HEK293 (cell line): ENCODE measurements at regions not wholly inside any gene's neighbourhood (a gene's known extent, or its start where the extent isn't known, plus 50 kb on each side); places are given as distances from the start of the nearest gene placed in this dataset.

Experiments used
- CTCF ChIA-PET: fragments of 350-600 bp; formaldehyde crosslinking; extraction: SDS; loops from one replicate; lab custom pipeline; 2021; ENCODE audit warnings: antibody characterized with exemption; lab: Yijun Ruan, JAX
- POLR2A ChIA-PET: fragments of 300-600 bp; formaldehyde crosslinking; extraction: SDS; loops from one replicate; lab custom pipeline; 2020; ENCODE audit warnings: antibody characterized with exemption, inconsistent platforms; lab: Yijun Ruan, JAX
- H3K27ac ChIP-seq: fragments of 200-500 bp; sonication (Bioruptor generic); 2 replicates; pipeline ENCODE4 v1.5.1; 2014; ENCODE audit warnings: low read depth, low read length, control low read depth, inconsistent platforms; ENCODE audit errors: extremely low read depth
- H3K36me3 ChIP-seq, 2 experiments: fragments of 200-500 bp in 1 of 2; sonication (Bioruptor generic) in 1 of 2; 1 replicate in 1 of 2; 2 replicates in 1 of 2; pipeline ENCODE4 v1.5.1; 2014 to 2017; ENCODE audit warnings: inconsistent platforms in 2 of 2, low read length in 2 of 2; ENCODE audit not compliant: control insufficient read depth in 2 of 2, insufficient read depth in 1 of 2
- H3K4me1 ChIP-seq: fragments of 200-500 bp; sonication (Bioruptor generic); 2 replicates; pipeline ENCODE4 v1.5.1; 2014; ENCODE audit warnings: mild to moderate bottlenecking, low read length, inconsistent platforms; ENCODE audit not compliant: control insufficient read depth, insufficient read depth
- H3K4me3 ChIP-seq: 2 replicates; pipeline ENCODE4 v1.5.1; 2011; ENCODE audit warnings: low read depth, mild to moderate bottlenecking, control low read depth, low read length, moderate library complexity
- H3K9me3 ChIP-seq: fragments of 200-500 bp; sonication (Bioruptor generic); 2 replicates; pipeline ENCODE4 v1.5.1; 2014; ENCODE audit warnings: low read depth, low read length, inconsistent platforms; ENCODE audit not compliant: control insufficient read depth, insufficient read depth
- MEIS1 ChIP-seq: sonication (generic); formaldehyde crosslinking; IDR thresholded peaks from 2 replicates; pipeline ENCODE4 v1.8.1; 2022; ENCODE audit warnings: missing genetic modification reagents, mild to moderate bottlenecking, borderline replicate concordance
- MYNN ChIP-seq: fragments of 450-650 bp; formaldehyde crosslinking; IDR thresholded peaks from 2 replicates; pipeline ENCODE4 v1.5.1; 2016; ENCODE audit warnings: missing biosample characterization, missing genetic modification characterization, borderline replicate concordance
- ZEB2 ChIP-seq: fragments of 450-650 bp; formaldehyde crosslinking; IDR thresholded peaks from 2 replicates; pipeline ENCODE4 v1.5.1; 2016; ENCODE audit warnings: missing biosample characterization, missing genetic modification characterization
- ZNF138 ChIP-seq: fragments of 450-650 bp; formaldehyde crosslinking; IDR thresholded peaks from 2 replicates; pipeline ENCODE4 v1.5.1; 2016; ENCODE audit warnings: missing biosample characterization, missing genetic modification characterization, borderline replicate concordance
- ZNF157 ChIP-seq: fragments of 450-650 bp; formaldehyde crosslinking; IDR thresholded peaks from 2 replicates; pipeline ENCODE4 v1.5.1; 2016; ENCODE audit warnings: missing biosample characterization, missing genetic modification characterization
- ZNF391 ChIP-seq: fragments of 450-650 bp; formaldehyde crosslinking; IDR thresholded peaks from 2 replicates; pipeline ENCODE4 v1.5.1; 2016; ENCODE audit warnings: low read depth, missing biosample characterization, missing genetic modification characterization, borderline replicate concordance
- ZNF510 ChIP-seq: fragments of 450-650 bp; formaldehyde crosslinking; IDR thresholded peaks from 2 replicates; pipeline ENCODE4 v1.5.1; 2018; ENCODE audit warnings: mild to moderate bottlenecking, missing genetic modification characterization, missing biosample characterization; ENCODE audit not compliant: insufficient replicate concordance
- ZNF514 ChIP-seq: fragments of 450-650 bp; formaldehyde crosslinking; IDR thresholded peaks from 2 replicates; pipeline ENCODE4 v1.5.1; 2016; ENCODE audit warnings: missing biosample characterization, missing genetic modification characterization
- ZNF529 ChIP-seq: fragments of 450-650 bp; formaldehyde crosslinking; IDR thresholded peaks from 2 replicates; pipeline ENCODE4 v1.5.1; 2017; ENCODE audit warnings: missing genetic modification characterization, missing biosample characterization; ENCODE audit not compliant: insufficient replicate concordance
- ZNF555 ChIP-seq: fragments of 450-650 bp; formaldehyde crosslinking; conservative IDR thresholded peaks from 2 replicates; pipeline ENCODE4 v1.5.1; 2017; ENCODE audit warnings: missing biosample characterization, mild to moderate bottlenecking, missing genetic modification characterization, inconsistent platforms
- ZNF677 ChIP-seq: fragments of 450-650 bp; IDR thresholded peaks from 2 replicates; pipeline ENCODE4 v1.5.0; 2018; ENCODE audit warnings: missing biosample characterization, mild to moderate bottlenecking, missing genetic modification characterization, moderate library complexity
- ZNF768 ChIP-seq: fragments of 450-650 bp; formaldehyde crosslinking; IDR thresholded peaks from 2 replicates; pipeline ENCODE4 v1.5.1; 2018; ENCODE audit warnings: missing biosample characterization, mild to moderate bottlenecking, missing genetic modification characterization
- ZNF776 ChIP-seq: fragments of 450-650 bp; formaldehyde crosslinking; IDR thresholded peaks from 2 replicates; pipeline ENCODE4 v1.5.0; 2017; ENCODE audit warnings: missing biosample characterization, missing genetic modification characterization, borderline replicate concordance
- ZNF792 ChIP-seq: fragments of 450-650 bp; formaldehyde crosslinking; IDR thresholded peaks from 2 replicates; pipeline ENCODE4 v1.5.1; 2016; ENCODE audit warnings: missing biosample characterization, missing genetic modification characterization
- TF ChIP-seq, protein P1 (sequence below): fragments of 450-650 bp; formaldehyde crosslinking; IDR thresholded peaks from 2 replicates; pipeline ENCODE4 v1.5.1; 2017; ENCODE audit warnings: missing biosample characterization, missing genetic modification characterization
- TF ChIP-seq, protein P2 (sequence below): fragments of 450-650 bp; formaldehyde crosslinking; IDR thresholded peaks from 2 replicates; pipeline ENCODE4 v1.5.1; 2016; ENCODE audit warnings: missing biosample characterization, missing genetic modification characterization, borderline replicate concordance
- TF ChIP-seq, protein P3 (sequence below): fragments of 450-650 bp; formaldehyde crosslinking; IDR thresholded peaks from 2 replicates; pipeline ENCODE4 v1.5.1; 2017; ENCODE audit warnings: missing biosample characterization, missing genetic modification characterization
- TF ChIP-seq, protein P4 (sequence below): fragments of 450-650 bp; formaldehyde crosslinking; optimal IDR thresholded peaks from 2 replicates; pipeline ENCODE3; 2016; ENCODE audit warnings: missing biosample characterization, mild to moderate bottlenecking, missing genetic modification characterization
- TF ChIP-seq, protein P5 (sequence below): fragments of 450-650 bp; formaldehyde crosslinking; IDR thresholded peaks from 2 replicates; pipeline ENCODE4; 2016; ENCODE audit warnings: missing biosample characterization, missing genetic modification characterization
- TF ChIP-seq, protein P6 (sequence below): fragments of 450-650 bp; formaldehyde crosslinking; IDR thresholded peaks from 2 replicates; pipeline ENCODE4 v1.5.1; 2016; ENCODE audit warnings: missing biosample characterization, missing genetic modification characterization

DNA sequence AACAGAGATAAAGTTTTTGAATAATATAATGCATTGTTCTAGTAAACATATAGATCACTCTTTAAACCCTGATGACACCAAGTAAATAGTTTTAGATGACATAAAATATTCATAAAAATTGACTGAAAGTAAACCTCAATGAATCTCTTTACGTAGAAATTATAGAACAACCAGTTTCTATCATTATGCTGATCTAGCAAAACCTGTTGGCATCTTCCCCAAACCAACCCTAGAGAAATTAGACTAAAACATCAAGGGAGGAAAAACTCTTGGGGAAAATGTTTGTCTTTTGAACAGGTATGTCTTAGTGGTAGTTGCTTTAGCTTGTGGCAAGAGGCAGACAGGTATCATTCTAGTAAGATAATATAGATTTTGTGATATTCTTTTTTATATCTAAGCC, 747.0 kb upstream of the CDH6 start:
- no peaks in the 10 kb centered on the region for H3K4me1 ChIP-seq
- no peak for TF ChIP-seq ZNF157 (tag by site-specific recombination)
- TF ChIP-seq, protein P1, sequence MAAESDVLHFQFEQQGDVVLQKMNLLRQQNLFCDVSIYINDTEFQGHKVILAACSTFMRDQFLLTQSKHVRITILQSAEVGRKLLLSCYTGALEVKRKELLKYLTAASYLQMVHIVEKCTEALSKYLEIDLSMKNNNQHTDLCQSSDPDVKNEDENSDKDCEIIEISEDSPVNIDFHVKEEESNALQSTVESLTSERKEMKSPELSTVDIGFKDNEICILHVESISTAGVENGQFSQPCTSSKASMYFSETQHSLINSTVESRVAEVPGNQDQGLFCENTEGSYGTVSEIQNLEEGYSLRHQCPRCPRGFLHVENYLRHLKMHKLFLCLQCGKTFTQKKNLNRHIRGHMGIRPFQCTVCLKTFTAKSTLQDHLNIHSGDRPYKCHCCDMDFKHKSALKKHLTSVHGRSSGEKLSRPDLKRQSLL (tag by site-specific recombination): no peak
- no peak for TF ChIP-seq ZEB2 (tag by site-specific recombination)
- TF ChIP-seq, protein P2, sequence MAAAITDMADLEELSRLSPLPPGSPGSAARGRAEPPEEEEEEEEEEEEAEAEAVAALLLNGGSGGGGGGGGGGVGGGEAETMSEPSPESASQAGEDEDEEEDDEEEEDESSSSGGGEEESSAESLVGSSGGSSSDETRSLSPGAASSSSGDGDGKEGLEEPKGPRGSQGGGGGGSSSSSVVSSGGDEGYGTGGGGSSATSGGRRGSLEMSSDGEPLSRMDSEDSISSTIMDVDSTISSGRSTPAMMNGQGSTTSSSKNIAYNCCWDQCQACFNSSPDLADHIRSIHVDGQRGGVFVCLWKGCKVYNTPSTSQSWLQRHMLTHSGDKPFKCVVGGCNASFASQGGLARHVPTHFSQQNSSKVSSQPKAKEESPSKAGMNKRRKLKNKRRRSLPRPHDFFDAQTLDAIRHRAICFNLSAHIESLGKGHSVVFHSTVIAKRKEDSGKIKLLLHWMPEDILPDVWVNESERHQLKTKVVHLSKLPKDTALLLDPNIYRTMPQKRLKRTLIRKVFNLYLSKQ (tag by site-specific recombination): no peak
- TF ChIP-seq ZNF555 (tag by site-specific recombination): no peak
- TF ChIP-seq, protein P3, sequence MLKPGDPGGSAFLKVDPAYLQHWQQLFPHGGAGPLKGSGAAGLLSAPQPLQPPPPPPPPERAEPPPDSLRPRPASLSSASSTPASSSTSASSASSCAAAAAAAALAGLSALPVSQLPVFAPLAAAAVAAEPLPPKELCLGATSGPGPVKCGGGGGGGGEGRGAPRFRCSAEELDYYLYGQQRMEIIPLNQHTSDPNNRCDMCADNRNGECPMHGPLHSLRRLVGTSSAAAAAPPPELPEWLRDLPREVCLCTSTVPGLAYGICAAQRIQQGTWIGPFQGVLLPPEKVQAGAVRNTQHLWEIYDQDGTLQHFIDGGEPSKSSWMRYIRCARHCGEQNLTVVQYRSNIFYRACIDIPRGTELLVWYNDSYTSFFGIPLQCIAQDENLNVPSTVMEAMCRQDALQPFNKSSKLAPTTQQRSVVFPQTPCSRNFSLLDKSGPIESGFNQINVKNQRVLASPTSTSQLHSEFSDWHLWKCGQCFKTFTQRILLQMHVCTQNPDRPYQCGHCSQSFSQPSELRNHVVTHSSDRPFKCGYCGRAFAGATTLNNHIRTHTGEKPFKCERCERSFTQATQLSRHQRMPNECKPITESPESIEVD (tag by site-specific recombination): no peak
- no peak for TF ChIP-seq ZNF768 (tag by site-specific recombination)
- TF ChIP-seq ZNF138 (tag by site-specific recombination): no peak
- TF ChIP-seq MEIS1 (CRISPR knock-in tag): no peak
- TF ChIP-seq ZNF529 (tag by site-specific recombination): no peak
- no peak for TF ChIP-seq ZNF792 (tag by site-specific recombination)
- TF ChIP-seq ZNF514 (tag by site-specific recombination): no peak
- TF ChIP-seq, protein P4, sequence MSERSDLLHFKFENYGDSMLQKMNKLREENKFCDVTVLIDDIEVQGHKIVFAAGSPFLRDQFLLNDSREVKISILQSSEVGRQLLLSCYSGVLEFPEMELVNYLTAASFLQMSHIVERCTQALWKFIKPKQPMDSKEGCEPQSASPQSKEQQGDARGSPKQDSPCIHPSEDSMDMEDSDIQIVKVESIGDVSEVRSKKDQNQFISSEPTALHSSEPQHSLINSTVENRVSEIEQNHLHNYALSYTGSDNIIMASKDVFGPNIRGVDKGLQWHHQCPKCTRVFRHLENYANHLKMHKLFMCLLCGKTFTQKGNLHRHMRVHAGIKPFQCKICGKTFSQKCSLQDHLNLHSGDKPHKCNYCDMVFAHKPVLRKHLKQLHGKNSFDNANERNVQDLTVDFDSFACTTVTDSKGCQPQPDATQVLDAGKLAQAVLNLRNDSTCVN (tag by site-specific recombination): no peak
- H3K4me3 ChIP-seq: no peak overlapping the region
- ChIA-PET POLR2A (no interaction called here), CTCF (no interaction called here)
- no peaks in the 10 kb centered on the region for H3K9me3 ChIP-seq
- no peaks in the 10 kb centered on the region for H3K36me3 ChIP-seq
- H3K27ac ChIP-seq: no peak overlapping the region

DNA sequence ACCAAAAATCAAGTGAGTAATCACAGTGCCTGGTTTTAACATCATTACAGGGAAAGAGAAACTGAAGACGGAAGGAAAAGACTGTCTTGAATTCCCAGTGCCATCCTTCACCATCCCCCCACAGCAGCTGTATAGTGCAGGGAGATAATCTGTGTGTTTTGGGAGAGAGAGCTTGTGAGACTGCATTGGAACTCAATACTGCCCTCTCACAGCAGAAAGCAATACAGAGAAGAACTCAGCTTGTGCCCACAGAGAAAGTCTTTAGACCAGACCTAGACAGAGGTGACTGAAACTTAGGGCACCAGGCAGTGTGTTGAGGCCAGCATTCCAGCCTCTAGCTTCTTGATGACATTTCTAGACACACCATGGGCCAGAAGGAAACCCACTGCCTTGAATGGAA, 754.7 kb upstream of the CDH6 start:
- Histone ChIP-seq H3K36me3 (no peaks in the 10 kb centered on the region), H3K4me3 (no peak overlapping the region), H3K4me1 (no peaks in the 10 kb centered on the region), H3K9me3 (no peaks in the 10 kb centered on the region; the same call in 1 of the 2 replicates)
- POLR2A ChIA-PET: no interaction called here
- CTCF ChIA-PET: interaction anchor here (0.6 kb wide), 1 partner anchor 173 kb away, joined by 3 read pairs; no protein-coding TSS in a partner anchor
- TF ChIP-seq ZNF776 (tag by site-specific recombination): no peak
- TF ChIP-seq, all 188 proteins: peak for 0
- no peak overlapping the region for H3K27ac ChIP-seq

DNA sequence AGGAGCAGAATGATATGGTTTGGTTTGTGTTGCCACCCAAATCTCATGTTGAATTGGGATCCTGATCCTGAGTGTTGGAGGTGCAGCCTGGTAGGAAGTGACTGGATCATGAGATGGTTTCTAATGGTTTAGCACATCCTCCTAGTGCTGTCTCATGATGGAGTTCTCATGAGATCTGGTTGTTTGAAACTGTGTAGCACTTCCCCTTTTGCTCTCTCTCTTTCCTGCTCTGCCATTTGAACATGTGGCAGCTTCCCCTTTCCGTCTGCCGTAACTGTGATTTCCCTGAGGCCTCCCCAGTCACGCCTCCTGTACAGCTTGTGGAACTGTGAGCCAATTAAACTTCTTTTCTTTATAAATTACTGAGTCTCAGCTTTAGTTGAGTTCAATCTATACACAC, 756.8 kb upstream of the CDH6 start:
- CTCF ChIA-PET: interaction anchor here (0.6 kb wide), 1 partner anchor 1631 kb away, joined by 3 read pairs; no protein-coding TSS in a partner anchor
- H3K36me3 ChIP-seq: no peaks in the 10 kb centered on the region
- POLR2A ChIA-PET: no interaction called here
- no peak for TF ChIP-seq ZNF677 (tag by site-specific recombination)
- TF ChIP-seq ZNF391 (tag by site-specific recombination): no peak
- TF ChIP-seq, protein P5, sequence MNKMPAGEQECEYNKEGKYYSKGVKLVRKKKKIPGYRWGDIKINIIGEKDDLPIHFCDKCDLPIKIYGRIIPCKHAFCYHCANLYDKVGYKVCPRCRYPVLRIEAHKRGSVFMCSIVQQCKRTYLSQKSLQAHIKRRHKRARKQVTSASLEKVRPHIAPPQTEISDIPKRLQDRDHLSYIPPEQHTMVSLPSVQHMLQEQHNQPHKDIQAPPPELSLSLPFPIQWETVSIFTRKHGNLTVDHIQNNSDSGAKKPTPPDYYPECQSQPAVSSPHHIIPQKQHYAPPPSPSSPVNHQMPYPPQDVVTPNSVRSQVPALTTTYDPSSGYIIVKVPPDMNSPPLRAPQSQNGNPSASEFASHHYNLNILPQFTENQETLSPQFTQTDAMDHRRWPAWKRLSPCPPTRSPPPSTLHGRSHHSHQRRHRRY (tag by site-specific recombination): no peak
- TF ChIP-seq, protein P6, sequence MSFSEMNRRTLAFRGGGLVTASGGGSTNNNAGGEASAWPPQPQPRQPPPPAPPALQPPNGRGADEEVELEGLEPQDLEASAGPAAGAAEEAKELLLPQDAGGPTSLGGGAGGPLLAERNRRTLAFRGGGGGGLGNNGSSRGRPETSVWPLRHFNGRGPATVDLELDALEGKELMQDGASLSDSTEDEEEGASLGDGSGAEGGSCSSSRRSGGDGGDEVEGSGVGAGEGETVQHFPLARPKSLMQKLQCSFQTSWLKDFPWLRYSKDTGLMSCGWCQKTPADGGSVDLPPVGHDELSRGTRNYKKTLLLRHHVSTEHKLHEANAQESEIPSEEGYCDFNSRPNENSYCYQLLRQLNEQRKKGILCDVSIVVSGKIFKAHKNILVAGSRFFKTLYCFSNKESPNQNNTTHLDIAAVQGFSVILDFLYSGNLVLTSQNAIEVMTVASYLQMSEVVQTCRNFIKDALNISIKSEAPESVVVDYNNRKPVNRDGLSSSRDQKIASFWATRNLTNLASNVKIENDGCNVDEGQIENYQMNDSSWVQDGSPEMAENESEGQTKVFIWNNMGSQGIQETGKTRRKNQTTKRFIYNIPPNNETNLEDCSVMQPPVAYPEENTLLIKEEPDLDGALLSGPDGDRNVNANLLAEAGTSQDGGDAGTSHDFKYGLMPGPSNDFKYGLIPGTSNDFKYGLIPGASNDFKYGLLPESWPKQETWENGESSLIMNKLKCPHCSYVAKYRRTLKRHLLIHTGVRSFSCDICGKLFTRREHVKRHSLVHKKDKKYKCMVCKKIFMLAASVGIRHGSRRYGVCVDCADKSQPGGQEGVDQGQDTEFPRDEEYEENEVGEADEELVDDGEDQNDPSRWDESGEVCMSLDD (tag by site-specific recombination): no peak
- no peak for TF ChIP-seq ZNF510 (tag by site-specific recombination)
- TF ChIP-seq ZNF157 (tag by site-specific recombination): no peak
- no peak for TF ChIP-seq MYNN

More for the DNA sequence above, 756.8 kb upstream of the CDH6 start:
- H3K4me3 ChIP-seq: no peak overlapping the region
- no peaks in the 10 kb centered on the region; the same call in 1 of the 2 replicates for H3K9me3 ChIP-seq
- H3K4me1 ChIP-seq: no peaks in the 10 kb centered on the region
- H3K27ac ChIP-seq: no peak overlapping the region
